GM18861 (cell line): ENCODE measurements at regions not wholly inside any gene's neighbourhood (a gene's known extent, or its start where the extent isn't known, plus 50 kb on each side); places are given as distances from the start of the nearest gene placed in this dataset.
"Not testable (repeated sequence)": the region's sequence is repeated elsewhere in the genome, so short reads cannot be mapped to it uniquely, and the experiment has no call there.

ENCODE experiments used
- ATAC-seq: cut with Tn5 transposase; IDR thresholded peaks from one replicate; pipeline ENCODE4 v1.9.1; 2021; ENCODE audit not compliant: unreplicated experiment

DNA sequence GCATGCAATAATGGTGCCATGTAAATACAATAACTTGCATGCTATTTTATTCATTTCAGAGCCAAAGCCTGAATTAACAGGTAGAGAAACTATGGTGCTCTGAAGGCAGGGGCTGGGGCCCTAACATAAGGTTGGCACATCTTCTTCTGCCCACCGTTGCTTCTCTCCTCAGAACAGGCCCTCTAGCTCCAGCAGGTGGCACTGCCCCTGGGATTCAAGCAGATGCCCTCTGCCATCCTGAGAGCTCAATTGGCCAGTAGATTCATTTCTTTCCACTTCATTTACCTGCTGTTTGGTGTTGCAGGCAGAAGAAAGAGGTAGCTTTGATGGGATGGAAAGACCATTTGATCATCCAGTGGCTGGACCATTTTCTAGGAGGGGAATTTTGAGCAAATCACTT lies 130.5 kb downstream of the FOXB1 start:
- ATAC-seq = no peak

GRCh38 chr15:60135961-60136360 lies 131.8 kb downstream of the FOXB1 start:
- ATAC-seq = no peak

DNA sequence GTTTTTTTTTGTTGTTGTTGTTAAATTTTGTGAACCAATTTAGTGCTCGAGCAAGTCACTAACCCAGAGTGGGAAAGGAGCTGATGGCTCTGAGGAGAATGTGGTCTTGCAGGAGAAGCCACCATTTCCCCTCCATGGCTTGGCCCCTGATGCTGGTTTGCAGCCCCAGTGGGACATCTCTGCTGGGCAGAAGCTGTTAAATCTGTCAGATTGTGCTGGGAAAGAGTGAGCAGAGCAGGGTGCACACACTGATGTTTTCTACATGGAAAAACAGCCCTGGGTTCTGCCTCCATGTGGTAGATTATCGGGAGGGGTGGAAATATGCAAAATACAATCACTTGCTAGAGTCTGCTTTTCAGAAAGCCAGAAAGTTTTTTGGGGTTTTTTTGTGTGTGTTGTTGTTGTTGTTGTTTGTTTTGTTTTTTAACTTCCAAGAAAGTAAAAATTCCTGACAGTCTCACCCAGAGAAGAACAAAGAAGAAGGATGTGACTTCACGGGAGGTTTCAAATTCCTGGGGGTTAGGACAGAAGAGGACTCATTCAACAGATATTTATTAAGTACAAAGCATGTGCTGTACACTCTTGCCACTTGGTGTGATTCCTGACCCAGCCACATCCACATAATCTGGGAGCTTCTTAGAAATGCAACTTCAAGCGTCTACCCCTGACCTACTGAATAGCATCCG lies 133.7 kb downstream of the FOXB1 start:
- ATAC-seq = no peak

- no peak for ATAC-seq
Observed at GRCh38 chr15:60138397-60138968, 134.4 kb downstream of the FOXB1 start.

- no peak for ATAC-seq
Observed at GRCh38 chr15:60152386-60152785, 148.3 kb downstream of the FOXB1 start.

GRCh38 chr15:60154764-60155325 lies 150.7 kb downstream of the FOXB1 start:
- no peak for ATAC-seq

- ATAC-seq = no peak
Observed at GRCh38 chr15:60155661-60156060, 151.6 kb downstream of the FOXB1 start.

GRCh38 chr15:60160909-60161308 lies 156.8 kb downstream of the FOXB1 start:
- no peak for ATAC-seq

- ATAC-seq = no peak
Observed at GRCh38 chr15:60161704-60162103, 157.6 kb downstream of the FOXB1 start.

GRCh38 chr15:60162251-60162967 lies 158.3 kb downstream of the FOXB1 start:
- no peak for ATAC-seq

DNA sequence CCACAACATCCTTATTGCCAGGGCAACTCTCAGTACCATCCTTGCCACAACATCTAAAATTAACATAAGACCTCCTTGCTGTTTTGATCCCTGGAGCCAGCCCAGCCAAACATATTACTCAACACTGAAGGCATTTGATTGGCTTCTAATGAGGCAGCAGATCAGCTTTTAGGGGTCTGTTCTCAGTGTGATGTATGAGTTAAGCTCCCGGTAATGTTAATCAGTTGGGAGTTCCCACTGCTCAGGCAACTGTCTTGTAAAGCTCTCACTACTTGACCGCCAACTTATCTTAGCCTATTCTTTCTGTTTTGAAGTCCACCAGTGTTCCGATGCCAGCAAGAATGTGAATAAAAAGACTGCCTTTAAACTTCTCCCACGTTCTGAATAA lies 158.9 kb downstream of the FOXB1 start:
- no peak for ATAC-seq

GRCh38 chr15:60165111-60165510 lies 161.0 kb downstream of the FOXB1 start:
- no peak for ATAC-seq

- ATAC-seq = no peak
Observed at GRCh38 chr15:60172143-60172542, 168.0 kb downstream of the FOXB1 start.

DNA sequence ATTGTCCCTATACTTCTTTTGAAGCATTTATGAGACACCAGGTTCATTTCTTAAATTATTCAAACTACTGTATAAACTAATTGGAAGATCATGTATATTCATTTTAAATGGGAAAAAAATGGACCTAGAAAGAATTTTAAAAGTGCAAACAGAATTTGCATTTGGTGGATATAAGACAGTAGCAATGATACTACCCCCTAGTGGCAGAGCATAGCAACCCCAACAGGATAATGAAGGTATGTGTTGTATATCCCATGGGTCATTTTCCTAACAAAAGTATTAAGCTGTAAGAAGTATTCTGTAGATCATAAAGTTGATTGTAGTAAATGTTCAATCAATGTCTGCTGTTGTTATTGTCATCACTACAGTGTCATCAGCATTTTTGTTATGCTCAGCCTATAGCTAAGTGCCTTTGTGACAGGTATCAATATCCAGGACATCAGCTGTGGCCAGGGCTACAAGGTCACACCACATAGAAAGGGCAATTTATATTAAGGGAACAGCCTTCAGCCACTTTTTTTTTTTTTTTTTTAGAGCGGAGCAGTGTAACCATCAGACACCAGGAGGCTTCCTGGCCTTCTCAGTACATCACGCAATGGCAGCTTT lies 175.8 kb downstream of the FOXB1 start:
- ATAC-seq = no peak

DNA sequence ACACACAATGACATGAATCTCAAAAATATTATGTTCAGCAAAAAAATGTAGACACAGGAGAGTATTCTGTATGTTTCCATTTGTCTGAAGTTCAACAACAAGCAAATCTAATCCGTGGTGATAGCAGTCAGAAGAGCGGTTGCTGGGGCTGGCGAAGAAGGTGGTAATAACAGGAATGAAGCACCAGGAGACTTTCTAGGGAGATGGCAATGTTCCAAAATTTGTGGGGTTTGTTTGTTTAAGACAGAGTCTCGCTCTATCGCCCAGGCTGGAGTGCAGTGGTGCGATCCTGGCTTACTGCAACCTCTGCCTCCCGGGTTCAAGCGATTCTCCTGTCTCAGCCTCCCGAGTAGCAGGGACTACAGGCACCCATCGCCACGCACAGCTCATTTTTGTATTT lies 177.8 kb downstream of the FOXB1 start:
- ATAC-seq = not testable (repeated sequence)

GRCh38 chr15:60183366-60183765 lies 179.3 kb downstream of the FOXB1 start:
- ATAC-seq = no peak

- ATAC-seq = no peak
Observed at GRCh38 chr15:60184579-60184978, 180.5 kb downstream of the FOXB1 start.

GRCh38 chr15:60191016-60191415 lies 186.9 kb downstream of the FOXB1 start:
- ATAC-seq = no peak

- no peak for ATAC-seq
Observed at GRCh38 chr15:60191821-60192220, 187.7 kb downstream of the FOXB1 start.

- no peak for ATAC-seq
Observed at GRCh38 chr15:60195611-60196010, 191.5 kb downstream of the FOXB1 start.

DNA sequence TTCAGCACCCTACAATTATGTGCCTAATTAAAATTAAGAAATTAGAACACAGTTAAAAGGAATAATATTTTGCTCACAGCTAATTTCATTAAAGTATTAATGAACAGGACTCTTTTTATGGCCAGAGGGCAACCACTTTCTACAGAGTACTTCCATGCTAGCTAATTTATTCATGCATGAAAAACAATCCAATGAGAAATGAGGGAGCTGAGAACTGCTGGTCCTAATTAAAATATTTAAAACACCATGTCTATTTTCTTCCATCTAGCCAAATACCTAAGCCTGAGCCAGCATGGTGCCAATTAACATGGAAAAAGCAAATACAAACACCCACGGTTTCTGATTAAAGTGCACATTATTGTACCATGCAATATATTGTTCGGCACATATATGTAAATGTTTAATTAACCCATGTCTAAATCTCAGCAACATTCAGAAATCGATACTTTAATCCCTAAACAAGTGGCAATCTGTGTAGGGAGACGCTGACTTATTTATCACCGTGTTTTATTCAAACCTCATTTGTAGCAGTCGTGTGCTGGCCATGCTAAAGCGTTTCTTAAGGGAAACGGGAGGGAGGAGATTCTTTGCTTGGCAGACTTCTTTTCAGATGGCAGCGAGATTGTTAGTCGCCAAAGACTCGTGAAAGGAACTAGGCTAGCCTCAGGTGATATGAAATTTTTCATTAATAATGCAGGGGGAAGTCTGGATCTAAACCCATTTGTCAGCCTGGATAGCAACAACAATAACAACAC lies 193.5 kb downstream of the ANXA2 start:
- ATAC-seq = no peak
